ENCODE measurements at regions not wholly inside any gene's neighbourhood (a gene's known extent, or its start where the extent isn't known, plus 50 kb on each side); places are given as distances from the start of the nearest gene placed in this dataset.

GRCh38 chr5:74127381-74128320, 501.7 kb downstream of the ARHGEF28 start (continued):
- TF ChIP-seq ZNF792 (tag by site-specific recombination; IDR thresholded peaks at IDR 0.05) (no peak), ZNF140 (tag by site-specific recombination; IDR thresholded peaks at IDR 0.05) (no peak), ZNF202 (tag by site-specific recombination; IDR thresholded peaks at IDR 0.05; ENCODE audit: borderline replicate concordance) (no peak)

- ChIA-PET CTCF (no interaction called here), POLR2A (no interaction called here)
- no peaks in the 10 kb centered on the region for H3K9me3 ChIP-seq (ENCODE audit: control insufficient read depth, insufficient read depth, low read depth, low read length)
- H3K4me1 ChIP-seq (ENCODE audit: control insufficient read depth, insufficient read depth, low read length): peaks cover 11% of the 10 kb centered on the region
- no peak overlapping the region for H3K27ac ChIP-seq (ENCODE audit: extremely low read depth, low read depth, low read length)
- H3K4me3 ChIP-seq (ENCODE audit: low read depth, low read length): no peak overlapping the region
- TF ChIP-seq ZNF549 (tag by site-specific recombination; IDR thresholded peaks at IDR 0.05) (no peak), ZNF394 (tag by site-specific recombination; IDR thresholded peaks at IDR 0.05; ENCODE audit: borderline replicate concordance) (no peak), ZSCAN23 (tag by site-specific recombination; IDR thresholded peaks at IDR 0.05) (no peak), ZNF239 (tag by site-specific recombination; IDR thresholded peaks at IDR 0.05) (no peak), YY1 (tag by site-specific recombination; IDR thresholded peaks at IDR 0.05) (no peak), ZNF791 (tag by site-specific recombination; IDR thresholded peaks at IDR 0.05) (no peak), GLI4 (tag by site-specific recombination; IDR thresholded peaks at IDR 0.05) (no peak), ZNF214 (tag by site-specific recombination; IDR thresholded peaks at IDR 0.05; ENCODE audit: borderline replicate concordance) (no peak), ZNF391 (tag by site-specific recombination; IDR thresholded peaks at IDR 0.05; ENCODE audit: borderline replicate concordance, low read depth) (no peak), ZNF112 (tag by site-specific recombination; IDR thresholded peaks at IDR 0.05) (no peak), ZBTB8A (tag by site-specific recombination; IDR thresholded peaks at IDR 0.05) (no peak), OSR2 (tag by site-specific recombination; IDR thresholded peaks at IDR 0.05) (no peak), ZNF169 (tag by site-specific recombination; IDR thresholded peaks at IDR 0.05) (no peak), ZNF664 (tag by site-specific recombination; IDR thresholded peaks at IDR 0.05) (no peak), ZNF426 (tag by site-specific recombination; IDR thresholded peaks at IDR 0.05) (no peak), ZNF266 (tag by site-specific recombination; IDR thresholded peaks at IDR 0.05; ENCODE audit: low read depth) (no peak), ZNF223 (tag by site-specific recombination; IDR thresholded peaks at IDR 0.05) (no peak), ZNF157 (tag by site-specific recombination; IDR thresholded peaks at IDR 0.05) (no peak)
- TF ChIP-seq, protein P1, sequence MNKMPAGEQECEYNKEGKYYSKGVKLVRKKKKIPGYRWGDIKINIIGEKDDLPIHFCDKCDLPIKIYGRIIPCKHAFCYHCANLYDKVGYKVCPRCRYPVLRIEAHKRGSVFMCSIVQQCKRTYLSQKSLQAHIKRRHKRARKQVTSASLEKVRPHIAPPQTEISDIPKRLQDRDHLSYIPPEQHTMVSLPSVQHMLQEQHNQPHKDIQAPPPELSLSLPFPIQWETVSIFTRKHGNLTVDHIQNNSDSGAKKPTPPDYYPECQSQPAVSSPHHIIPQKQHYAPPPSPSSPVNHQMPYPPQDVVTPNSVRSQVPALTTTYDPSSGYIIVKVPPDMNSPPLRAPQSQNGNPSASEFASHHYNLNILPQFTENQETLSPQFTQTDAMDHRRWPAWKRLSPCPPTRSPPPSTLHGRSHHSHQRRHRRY (tag by site-specific recombination; IDR thresholded peaks at IDR 0.05): no peak
- TF ChIP-seq, protein P2, sequence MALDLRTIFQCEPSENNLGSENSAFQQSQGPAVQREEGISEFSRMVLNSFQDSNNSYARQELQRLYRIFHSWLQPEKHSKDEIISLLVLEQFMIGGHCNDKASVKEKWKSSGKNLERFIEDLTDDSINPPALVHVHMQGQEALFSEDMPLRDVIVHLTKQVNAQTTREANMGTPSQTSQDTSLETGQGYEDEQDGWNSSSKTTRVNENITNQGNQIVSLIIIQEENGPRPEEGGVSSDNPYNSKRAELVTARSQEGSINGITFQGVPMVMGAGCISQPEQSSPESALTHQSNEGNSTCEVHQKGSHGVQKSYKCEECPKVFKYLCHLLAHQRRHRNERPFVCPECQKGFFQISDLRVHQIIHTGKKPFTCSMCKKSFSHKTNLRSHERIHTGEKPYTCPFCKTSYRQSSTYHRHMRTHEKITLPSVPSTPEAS (tag by site-specific recombination; IDR thresholded peaks at IDR 0.05): no peak
- H3K36me3 ChIP-seq (ENCODE audit: control insufficient read depth in 2 of 2, insufficient read depth in 1 of 2, low read length in 2 of 2): no peaks in the 10 kb centered on the region
Observed at GRCh38 chr5:74126294-74126693, 500.3 kb downstream of the ARHGEF28 start.

All from HEK293 (cell line).